ENCODE measurements at regions not wholly inside any gene's neighbourhood (a gene's known extent, or its start where the extent isn't known, plus 50 kb on each side); places are given as distances from the start of the nearest gene placed in this dataset.
A peak's percentile ranks its signal among the peaks of the same experiment; 100 is the strongest.

GRCh38 chr16:82456683-82457082 lies 170.1 kb upstream of the CDH13 start:
- TF ChIP-seq CTCF (IDR thresholded peaks at IDR 0.05 in 8 of 11, conservative IDR thresholded peaks at IDR 0.05 in 3 of 11), result peak; percentile 6 to 76 (median 51)
- no peak for TF ChIP-seq POLR2A (IDR thresholded peaks at IDR 0.05)
